ENCODE measurements at regions not wholly inside any gene's neighbourhood (a gene's known extent, or its start where the extent isn't known, plus 50 kb on each side); places are given as distances from the start of the nearest gene placed in this dataset.

DNA sequence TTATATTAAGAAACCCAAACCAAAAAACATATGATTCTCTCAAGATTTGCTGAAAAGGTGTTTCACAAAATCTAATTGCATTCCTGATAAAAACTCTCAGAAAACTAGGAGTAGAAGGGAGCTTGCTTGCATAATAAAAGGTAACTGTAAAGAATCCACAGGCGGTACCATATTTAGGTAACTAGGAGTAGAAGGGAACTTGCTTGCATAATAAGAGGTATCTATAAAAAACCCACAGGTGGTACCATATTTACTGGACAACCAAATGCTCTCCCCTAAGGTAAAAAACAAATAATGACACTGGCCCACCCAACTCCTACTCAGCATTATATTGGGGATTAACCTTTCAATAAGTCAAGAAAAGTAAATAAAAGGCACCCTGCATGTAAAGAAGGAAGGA lies 57.5 kb upstream of the FCN1 start:
- ChIA-PET POLR2A (no interaction called here), CTCF (no interaction called here), RAD21 (ENCODE audit: low non-redundant PET in 1 of 2, low total read pairs in 2 of 2, uncharacterized antibody in 2 of 2, unreplicated experiment in 2 of 2) (no interaction called here)
- no peak for ATAC-seq
- no peak for TF ChIP-seq ZBTB33 (IDR thresholded peaks at IDR 0.05; ENCODE audit: extremely low read depth, insufficient replicate concordance, low read length)
- TF ChIP-seq YY1 (IDR thresholded peaks at IDR 0.05; ENCODE audit: extremely low read depth, insufficient replicate concordance, low read depth, low read length), result no peak
- TF ChIP-seq, protein P1, sequence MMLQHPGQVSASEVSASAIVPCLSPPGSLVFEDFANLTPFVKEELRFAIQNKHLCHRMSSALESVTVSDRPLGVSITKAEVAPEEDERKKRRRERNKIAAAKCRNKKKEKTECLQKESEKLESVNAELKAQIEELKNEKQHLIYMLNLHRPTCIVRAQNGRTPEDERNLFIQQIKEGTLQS (IDR thresholded peaks at IDR 0.05), result no peak
- TF ChIP-seq EGR1 (IDR thresholded peaks at IDR 0.05; ENCODE audit: low read depth), result no peak
- TF ChIP-seq JUND (IDR thresholded peaks at IDR 0.05), result no peak
- TF ChIP-seq SP1 (IDR thresholded peaks at IDR 0.05; ENCODE audit: low read depth), result no peak
- TF ChIP-seq FOSL1 (IDR thresholded peaks at IDR 0.05; ENCODE audit: low read depth), result no peak
- no peaks in the 10 kb centered on the region for H3K36me3 ChIP-seq (ENCODE audit: control insufficient read depth in 1 of 2, insufficient read depth in 2 of 2, low read length in 2 of 2)
- H3K9me2 ChIP-seq (ENCODE audit: insufficient read depth), result no peaks in the 10 kb centered on the region
- no peak overlapping the region for H2AFZ ChIP-seq (ENCODE audit: low read depth, low read length, poor library complexity, severe bottlenecking)
- no peak overlapping the region for H3K4me3 ChIP-seq (replicated peaks in 1 of 2; ENCODE audit: low read depth in 1 of 2, low read length in 2 of 2)
- H3K4me2 ChIP-seq (ENCODE audit: low read length), result no peak overlapping the region
- no peaks in the 10 kb centered on the region for H3K4me1 ChIP-seq (ENCODE audit: control insufficient read depth in 1 of 2, insufficient read depth in 2 of 2, low read length in 2 of 2)
- no TSS peak for BruUV-seq (replicated peaks)
- H3K79me2 ChIP-seq (ENCODE audit: insufficient read depth, low read length), result no peaks in the 10 kb centered on the region
- intact Hi-C loops (cut with micrococcal nuclease), result no loop called here
- DNase-seq (ENCODE audit: low read depth, low spot score), result no peak
- H3K27me3 ChIP-seq (ENCODE audit: insufficient read depth, low read length), result peaks cover 49% of the 10 kb centered on the region
- H3K9ac ChIP-seq (ENCODE audit: low read length), result no peak overlapping the region
- no peaks in the 10 kb centered on the region for H3K9me3 ChIP-seq (ENCODE audit: control insufficient read depth in 1 of 2, insufficient read depth in 1 of 2, low read depth in 1 of 2, low read length in 2 of 2)
- H3K27ac ChIP-seq (ENCODE audit: low read depth, low read length), result no peak overlapping the region
- H4K20me1 ChIP-seq (ENCODE audit: insufficient read depth), result no peaks in the 10 kb centered on the region

DNA sequence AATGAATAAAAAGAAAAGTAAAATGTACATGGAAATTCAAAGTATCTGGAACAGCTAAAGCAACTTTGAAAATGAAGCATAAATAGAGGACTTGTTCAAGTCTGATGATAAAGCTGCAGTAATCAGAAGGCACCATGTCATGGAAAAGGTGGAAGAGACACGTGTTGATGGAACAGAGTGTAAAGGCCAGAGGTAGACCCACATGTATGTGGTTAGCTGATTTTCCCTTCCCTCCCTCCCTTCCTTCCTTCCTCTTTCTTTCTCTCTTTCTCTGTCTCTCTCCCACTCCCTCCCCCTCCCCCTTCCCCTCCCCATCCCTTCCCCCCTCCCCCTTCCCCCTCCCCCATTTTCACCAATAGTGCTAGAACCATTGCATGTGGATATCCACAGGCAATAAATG lies 58.7 kb upstream of the FCN1 start:
- no peak overlapping the region for H3K4me3 ChIP-seq (replicated peaks in 1 of 2; ENCODE audit: low read depth in 1 of 2, low read length in 2 of 2)
- H3K9me3 ChIP-seq (ENCODE audit: control insufficient read depth in 1 of 2, insufficient read depth in 1 of 2, low read depth in 1 of 2, low read length in 2 of 2), result no peaks in the 10 kb centered on the region
- BruUV-seq (replicated peaks), result no TSS peak
- no peaks in the 10 kb centered on the region for H4K20me1 ChIP-seq (ENCODE audit: insufficient read depth)
- H2AFZ ChIP-seq (ENCODE audit: low read depth, low read length, poor library complexity, severe bottlenecking), result no peak overlapping the region
- TF ChIP-seq MAX (IDR thresholded peaks at IDR 0.05) (no peak), RAD21 (IDR thresholded peaks at IDR 0.05; ENCODE audit: low read depth) (no peak), ELF1 (IDR thresholded peaks at IDR 0.05; ENCODE audit: borderline replicate concordance, low read depth) (no peak), POLR2AphosphoS5 (IDR thresholded peaks at IDR 0.05; ENCODE audit: low read depth, low read length) (no peak), EGR1 (IDR thresholded peaks at IDR 0.05; ENCODE audit: low read depth) (no peak), SP1 (IDR thresholded peaks at IDR 0.05; ENCODE audit: low read depth) (no peak), FOSL1 (IDR thresholded peaks at IDR 0.05; ENCODE audit: low read depth) (no peak), CBX3 (IDR thresholded peaks at IDR 0.05; ENCODE audit: low read depth) (no peak), ZNF274 (IDR thresholded peaks at IDR 0.05; ENCODE audit: low read depth, low read length) (no peak)
- ATAC-seq (no peak), DNase-seq (ENCODE audit: low read depth, low spot score) (no peak)
- peaks cover 38% of the 10 kb centered on the region for H3K27me3 ChIP-seq (ENCODE audit: insufficient read depth, low read length)
- H3K79me2 ChIP-seq (ENCODE audit: insufficient read depth, low read length), result no peaks in the 10 kb centered on the region
- intact Hi-C loops (cut with micrococcal nuclease), result no loop called here
- ChIA-PET RAD21 (ENCODE audit: low non-redundant PET in 1 of 2, low total read pairs in 2 of 2, uncharacterized antibody in 2 of 2, unreplicated experiment in 2 of 2) (no interaction called here), POLR2A (no interaction called here), CTCF (no interaction called here)
- no peak overlapping the region for H3K4me2 ChIP-seq (ENCODE audit: low read length)
- no peak overlapping the region for H3K27ac ChIP-seq (ENCODE audit: low read depth, low read length)
- no peak overlapping the region for H3K9ac ChIP-seq (ENCODE audit: low read length)
- H3K36me3 ChIP-seq (ENCODE audit: control insufficient read depth in 1 of 2, insufficient read depth in 2 of 2, low read length in 2 of 2), result no peaks in the 10 kb centered on the region
- H3K9me2 ChIP-seq (ENCODE audit: insufficient read depth), result no peaks in the 10 kb centered on the region
- no peaks in the 10 kb centered on the region for H3K4me1 ChIP-seq (ENCODE audit: control insufficient read depth in 1 of 2, insufficient read depth in 2 of 2, low read length in 2 of 2)

Measured in HCT116 (cell line).